GM23338 (cell line): ENCODE measurements at regions not wholly inside any gene's neighbourhood (a gene's known extent, or its start where the extent isn't known, plus 50 kb on each side); places are given as distances from the start of the nearest gene placed in this dataset.

Experiments used
- ATAC-seq: fragments of 200-7000 bp; cut with Tn5 transposase; 3 replicates; pipeline ENCODE4 v1.9.1; 2020
- DNase-seq: peaks from one replicate; pipeline ENCODE4 v3.0.0-alpha.2; 2015; ENCODE audit warnings: low spot score
- H2AFZ ChIP-seq: fragments of 200-600 bp; sonication (generic); 2 replicates; pipeline ENCODE4 v1.8.0; 2016; ENCODE audit warnings: antibody characterized with exemption, mild to moderate bottlenecking, moderate library complexity
- H3F3A ChIP-seq: fragments of 200-600 bp; sonication (generic); replicated peaks from 2 replicates; pipeline ENCODE4 v1.8.0; 2017; ENCODE audit warnings: antibody characterized with exemption, mixed run types, low read depth
- H3K27ac ChIP-seq: fragments of 200-600 bp; sonication (generic); 2 replicates; pipeline ENCODE4 v1.6.1; 2016; ENCODE audit warnings: low read depth
- H3K27me3 ChIP-seq: fragments of 200-600 bp; sonication (generic); 2 replicates; pipeline ENCODE4 v1.8.0; 2016; ENCODE audit warnings: mild to moderate bottlenecking, mixed run types, moderate library complexity; ENCODE audit not compliant: insufficient read depth
- H3K36me3 ChIP-seq: fragments of 200-600 bp; sonication (generic); 2 replicates; pipeline ENCODE4 v1.8.0; 2016; ENCODE audit warnings: mild to moderate bottlenecking; ENCODE audit not compliant: insufficient read depth
- H3K4me1 ChIP-seq: fragments of 200-600 bp; sonication (generic); 2 replicates; pipeline ENCODE4 v1.8.0; 2016; ENCODE audit warnings: mild to moderate bottlenecking, moderate library complexity; ENCODE audit not compliant: insufficient read depth
- H3K4me2 ChIP-seq: fragments of 200-600 bp; sonication (generic); 2 replicates; pipeline ENCODE4 v1.7.1; 2017; ENCODE audit warnings: mixed run types
- H3K4me3 ChIP-seq: fragments of 200-600 bp; sonication (generic); 2 replicates; pipeline ENCODE4 v1.6.1; 2016; ENCODE audit warnings: mixed run types
- H3K79me2 ChIP-seq: fragments of 200-600 bp; sonication (generic); replicated peaks from 2 replicates; pipeline ENCODE4 v1.8.0; 2017; ENCODE audit warnings: mild to moderate bottlenecking; ENCODE audit not compliant: insufficient read depth
- H3K9me2 ChIP-seq: fragments of 200-600 bp; sonication (generic); 2 replicates; pipeline ENCODE4 v1.8.0; 2017; ENCODE audit not compliant: insufficient read depth
- H4K20me1 ChIP-seq: fragments of 200-600 bp; sonication (generic); replicated peaks from 2 replicates; pipeline ENCODE4 v1.8.0; 2017; ENCODE audit warnings: mild to moderate bottlenecking; ENCODE audit not compliant: insufficient read depth
- H3K27ac Mint-ChIP-seq: 2 replicates; pipeline ENCODE4 v1.8.0; 2020; ENCODE audit warnings: inconsistent platforms, mild to moderate bottlenecking, moderate library complexity, mixed read lengths
- H3K27me3 Mint-ChIP-seq: 3 replicates; pipeline ENCODE4 v1.8.0; 2022; ENCODE audit warnings: low read depth, mild to moderate bottlenecking, moderate library complexity, mixed read lengths, inconsistent platforms; ENCODE audit not compliant: insufficient read depth, poor library complexity
- H3K36me3 Mint-ChIP-seq: 3 replicates; pipeline ENCODE4 v1.8.0; 2021; ENCODE audit warnings: low read depth, mild to moderate bottlenecking, inconsistent platforms, moderate library complexity, mixed read lengths
- H3K4me1 Mint-ChIP-seq: 3 replicates; pipeline ENCODE4 v1.8.0; 2020; ENCODE audit warnings: mild to moderate bottlenecking, inconsistent platforms, mixed read lengths
- H3K4me3 Mint-ChIP-seq: 3 replicates; pipeline ENCODE4 v1.8.0; 2021; ENCODE audit warnings: moderate library complexity, mild to moderate bottlenecking, inconsistent platforms, mixed read lengths
- H3K9me3 Mint-ChIP-seq: 3 replicates; pipeline ENCODE4 v1.8.0; 2020; ENCODE audit warnings: moderate library complexity, mild to moderate bottlenecking, inconsistent platforms, mixed read lengths
- CREB1 ChIP-seq: fragments of 250-450 bp; sonication (Bioruptor Pico); IDR thresholded peaks from 2 replicates; pipeline ENCODE4 v1.5.0; 2020; ENCODE audit warnings: low read depth, mild to moderate bottlenecking, moderate library complexity
- EZH2 ChIP-seq: fragments of 200-600 bp; sonication (generic); IDR thresholded peaks from one replicate; pipeline ENCODE4 v1.8.0; 2017; ENCODE audit warnings: antibody characterized with exemption, mild to moderate bottlenecking, low read depth; ENCODE audit not compliant: unreplicated experiment
- EZH2phosphoT487 ChIP-seq: fragments of 200-600 bp; sonication (generic); IDR thresholded peaks from one replicate; pipeline ENCODE4 v1.8.1; 2018; ENCODE audit warnings: antibody characterized with exemption; ENCODE audit not compliant: unreplicated experiment
- JUNB ChIP-seq: IDR thresholded peaks from one replicate; pipeline ENCODE4 v1.6.1; 2016; ENCODE audit warnings: antibody characterized with exemption; ENCODE audit not compliant: unreplicated experiment
- NANOG ChIP-seq: IDR thresholded peaks from 2 replicates; pipeline ENCODE4 v1.6.1; 2016; ENCODE audit warnings: antibody characterized with exemption, borderline replicate concordance
- POLR2AphosphoS5 ChIP-seq: IDR thresholded peaks from 2 replicates; pipeline ENCODE4 v1.6.1; 2016; ENCODE audit warnings: antibody characterized with exemption, low read depth
- STAT1 ChIP-seq: IDR thresholded peaks from one replicate; pipeline ENCODE4 v1.6.1; 2016; ENCODE audit warnings: antibody characterized with exemption; ENCODE audit not compliant: unreplicated experiment
- ZNF114 ChIP-seq: fragments of 250-450 bp; sonication (Bioruptor Pico); IDR thresholded peaks from 2 replicates; pipeline ENCODE4 v1.5.0; 2020; ENCODE audit warnings: mild to moderate bottlenecking, moderate library complexity
- ZNF331 ChIP-seq: fragments of 250-450 bp; sonication (Bioruptor Pico); IDR thresholded peaks from 2 replicates; pipeline ENCODE4 v1.5.0; 2020; ENCODE audit warnings: low read depth, mild to moderate bottlenecking, moderate library complexity
- TF ChIP-seq, protein P1 (sequence below), 2 experiments: fragments of 200-600 bp in 1 of 2; sonication (generic) in 1 of 2; conservative IDR thresholded peaks; 2 replicates each; pipeline versions ENCODE4 v1.5.1 to v1.6.1; 2016 to 2017; ENCODE audit warnings: antibody characterized with exemption in 2 of 2, low read depth in 2 of 2, mild to moderate bottlenecking in 2 of 2, moderate library complexity in 1 of 2
- TF ChIP-seq, protein P2 (sequence below): fragments of 250-450 bp; sonication (Bioruptor Pico); IDR thresholded peaks from 2 replicates; pipeline ENCODE4 v1.5.0; 2020; ENCODE audit warnings: mild to moderate bottlenecking, moderate library complexity
- TF ChIP-seq, protein P3 (sequence below): IDR thresholded peaks from one replicate; pipeline ENCODE4 v1.6.1; 2018; ENCODE audit warnings: antibody characterized with exemption; ENCODE audit not compliant: unreplicated experiment
- TF ChIP-seq, protein P4 (sequence below): IDR thresholded peaks from 2 replicates; pipeline ENCODE4 v1.6.1; 2016; ENCODE audit warnings: antibody characterized with exemption

DNA sequence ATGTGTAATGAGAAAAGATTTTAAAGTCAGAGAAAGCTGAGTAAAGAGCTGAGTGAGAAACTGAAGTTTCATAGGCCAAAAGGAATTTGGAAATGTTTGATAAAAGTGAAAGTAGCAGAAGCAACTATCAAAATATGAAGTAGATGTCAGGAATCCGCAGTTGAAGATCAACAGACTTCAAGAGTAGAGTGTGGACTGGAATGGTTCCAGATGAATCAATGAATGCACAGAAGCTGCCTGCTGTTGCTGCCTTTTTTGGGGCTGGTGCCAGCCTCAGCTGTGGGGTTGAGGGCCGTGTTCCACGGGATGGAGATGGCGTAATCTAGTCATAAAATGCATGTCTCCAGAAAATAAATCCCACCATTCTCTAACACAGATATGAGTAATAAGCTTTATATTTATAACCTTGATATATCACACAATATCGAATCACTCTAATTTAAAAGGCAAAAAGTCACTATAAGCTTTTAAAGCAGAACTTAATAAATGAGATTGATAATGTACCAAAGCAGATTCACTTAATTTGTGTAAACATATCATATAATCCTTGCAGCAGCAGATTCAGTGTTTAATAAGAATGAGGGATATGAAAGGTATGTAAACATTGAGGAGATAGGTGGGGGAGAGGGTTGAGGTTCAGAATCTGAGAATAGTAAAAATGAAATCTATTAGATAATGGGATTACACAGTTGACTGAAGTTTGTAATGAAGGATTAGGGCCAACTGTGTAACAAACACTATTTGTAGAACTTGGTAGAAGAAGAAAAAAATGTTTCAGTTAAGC, 652.3 kb upstream of the FTMT start:
- H3K9me3 Mint-ChIP-seq = no peaks in the 10 kb centered on the region
- Histone ChIP-seq H3K4me2 (no peak overlapping the region), H2AFZ (no peak overlapping the region), H4K20me1 (no peaks in the 10 kb centered on the region), H3K27me3 (no peaks in the 10 kb centered on the region), H3K9me2 (no peaks in the 10 kb centered on the region), H3K27ac (no peak overlapping the region), H3K79me2 (no peaks in the 10 kb centered on the region), H3K4me1 (no peaks in the 10 kb centered on the region), H3K36me3 (no peaks in the 10 kb centered on the region), H3F3A (no peaks in the 10 kb centered on the region), H3K4me3 (no peak overlapping the region)
- H3K27me3 Mint-ChIP-seq = no peaks in the 10 kb centered on the region
- H3K27ac Mint-ChIP-seq = no peak overlapping the region
- no peaks in the 10 kb centered on the region for H3K4me1 Mint-ChIP-seq
- DNase-seq (no peak), ATAC-seq (no peak)
- TF ChIP-seq, protein P1, sequence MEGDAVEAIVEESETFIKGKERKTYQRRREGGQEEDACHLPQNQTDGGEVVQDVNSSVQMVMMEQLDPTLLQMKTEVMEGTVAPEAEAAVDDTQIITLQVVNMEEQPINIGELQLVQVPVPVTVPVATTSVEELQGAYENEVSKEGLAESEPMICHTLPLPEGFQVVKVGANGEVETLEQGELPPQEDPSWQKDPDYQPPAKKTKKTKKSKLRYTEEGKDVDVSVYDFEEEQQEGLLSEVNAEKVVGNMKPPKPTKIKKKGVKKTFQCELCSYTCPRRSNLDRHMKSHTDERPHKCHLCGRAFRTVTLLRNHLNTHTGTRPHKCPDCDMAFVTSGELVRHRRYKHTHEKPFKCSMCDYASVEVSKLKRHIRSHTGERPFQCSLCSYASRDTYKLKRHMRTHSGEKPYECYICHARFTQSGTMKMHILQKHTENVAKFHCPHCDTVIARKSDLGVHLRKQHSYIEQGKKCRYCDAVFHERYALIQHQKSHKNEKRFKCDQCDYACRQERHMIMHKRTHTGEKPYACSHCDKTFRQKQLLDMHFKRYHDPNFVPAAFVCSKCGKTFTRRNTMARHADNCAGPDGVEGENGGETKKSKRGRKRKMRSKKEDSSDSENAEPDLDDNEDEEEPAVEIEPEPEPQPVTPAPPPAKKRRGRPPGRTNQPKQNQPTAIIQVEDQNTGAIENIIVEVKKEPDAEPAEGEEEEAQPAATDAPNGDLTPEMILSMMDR (conservative IDR thresholded peaks at IDR 0.05; ENCODE audit: low read depth in 2 of 2) = no peak
- TF ChIP-seq, protein P2, sequence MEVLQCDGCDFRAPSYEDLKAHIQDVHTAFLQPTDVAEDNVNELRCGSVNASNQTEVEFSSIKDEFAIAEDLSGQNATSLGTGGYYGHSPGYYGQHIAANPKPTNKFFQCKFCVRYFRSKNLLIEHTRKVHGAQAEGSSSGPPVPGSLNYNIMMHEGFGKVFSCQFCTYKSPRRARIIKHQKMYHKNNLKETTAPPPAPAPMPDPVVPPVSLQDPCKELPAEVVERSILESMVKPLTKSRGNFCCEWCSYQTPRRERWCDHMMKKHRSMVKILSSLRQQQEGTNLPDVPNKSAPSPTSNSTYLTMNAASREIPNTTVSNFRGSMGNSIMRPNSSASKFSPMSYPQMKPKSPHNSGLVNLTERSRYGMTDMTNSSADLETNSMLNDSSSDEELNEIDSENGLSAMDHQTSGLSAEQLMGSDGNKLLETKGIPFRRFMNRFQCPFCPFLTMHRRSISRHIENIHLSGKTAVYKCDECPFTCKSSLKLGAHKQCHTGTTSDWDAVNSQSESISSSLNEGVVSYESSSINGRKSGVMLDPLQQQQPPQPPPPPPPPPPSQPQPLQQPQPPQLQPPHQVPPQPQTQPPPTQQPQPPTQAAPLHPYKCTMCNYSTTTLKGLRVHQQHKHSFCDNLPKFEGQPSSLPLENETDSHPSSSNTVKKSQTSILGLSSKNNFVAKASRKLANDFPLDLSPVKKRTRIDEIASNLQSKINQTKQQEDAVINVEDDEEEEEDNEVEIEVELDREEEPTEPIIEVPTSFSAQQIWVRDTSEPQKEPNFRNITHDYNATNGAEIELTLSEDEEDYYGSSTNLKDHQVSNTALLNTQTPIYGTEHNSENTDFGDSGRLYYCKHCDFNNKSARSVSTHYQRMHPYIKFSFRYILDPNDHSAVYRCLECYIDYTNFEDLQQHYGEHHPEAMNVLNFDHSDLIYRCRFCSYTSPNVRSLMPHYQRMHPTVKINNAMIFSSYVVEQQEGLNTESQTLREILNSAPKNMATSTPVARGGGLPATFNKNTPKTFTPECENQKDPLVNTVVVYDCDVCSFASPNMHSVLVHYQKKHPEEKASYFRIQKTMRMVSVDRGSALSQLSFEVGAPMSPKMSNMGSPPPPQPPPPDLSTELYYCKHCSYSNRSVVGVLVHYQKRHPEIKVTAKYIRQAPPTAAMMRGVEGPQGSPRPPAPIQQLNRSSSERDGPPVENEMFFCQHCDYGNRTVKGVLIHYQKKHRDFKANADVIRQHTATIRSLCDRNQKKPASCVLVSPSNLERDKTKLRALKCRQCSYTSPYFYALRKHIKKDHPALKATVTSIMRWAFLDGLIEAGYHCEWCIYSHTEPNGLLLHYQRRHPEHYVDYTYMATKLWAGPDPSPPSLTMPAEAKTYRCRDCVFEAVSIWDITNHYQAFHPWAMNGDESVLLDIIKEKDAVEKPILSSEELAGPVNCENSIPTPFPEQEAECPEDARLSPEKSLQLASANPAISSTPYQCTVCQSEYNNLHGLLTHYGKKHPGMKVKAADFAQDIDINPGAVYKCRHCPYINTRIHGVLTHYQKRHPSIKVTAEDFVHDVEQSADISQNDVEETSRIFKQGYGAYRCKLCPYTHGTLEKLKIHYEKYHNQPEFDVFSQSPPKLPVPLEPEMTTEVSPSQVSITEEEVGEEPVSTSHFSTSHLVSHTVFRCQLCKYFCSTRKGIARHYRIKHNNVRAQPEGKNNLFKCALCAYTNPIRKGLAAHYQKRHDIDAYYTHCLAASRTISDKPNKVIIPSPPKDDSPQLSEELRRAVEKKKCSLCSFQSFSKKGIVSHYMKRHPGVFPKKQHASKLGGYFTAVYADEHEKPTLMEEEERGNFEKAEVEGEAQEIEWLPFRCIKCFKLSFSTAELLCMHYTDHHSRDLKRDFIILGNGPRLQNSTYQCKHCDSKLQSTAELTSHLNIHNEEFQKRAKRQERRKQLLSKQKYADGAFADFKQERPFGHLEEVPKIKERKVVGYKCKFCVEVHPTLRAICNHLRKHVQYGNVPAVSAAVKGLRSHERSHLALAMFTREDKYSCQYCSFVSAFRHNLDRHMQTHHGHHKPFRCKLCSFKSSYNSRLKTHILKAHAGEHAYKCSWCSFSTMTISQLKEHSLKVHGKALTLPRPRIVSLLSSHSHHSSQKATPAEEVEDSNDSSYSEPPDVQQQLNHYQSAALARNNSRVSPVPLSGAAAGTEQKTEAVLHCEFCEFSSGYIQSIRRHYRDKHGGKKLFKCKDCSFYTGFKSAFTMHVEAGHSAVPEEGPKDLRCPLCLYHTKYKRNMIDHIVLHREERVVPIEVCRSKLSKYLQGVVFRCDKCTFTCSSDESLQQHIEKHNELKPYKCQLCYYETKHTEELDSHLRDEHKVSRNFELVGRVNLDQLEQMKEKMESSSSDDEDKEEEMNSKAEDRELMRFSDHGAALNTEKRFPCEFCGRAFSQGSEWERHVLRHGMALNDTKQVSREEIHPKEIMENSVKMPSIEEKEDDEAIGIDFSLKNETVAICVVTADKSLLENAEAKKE (CRISPR knock-in tag) = no peak
- TF ChIP-seq CREB1 (CRISPR knock-in tag) = no peak
- TF ChIP-seq EZH2 = no peak
- TF ChIP-seq, protein P3, sequence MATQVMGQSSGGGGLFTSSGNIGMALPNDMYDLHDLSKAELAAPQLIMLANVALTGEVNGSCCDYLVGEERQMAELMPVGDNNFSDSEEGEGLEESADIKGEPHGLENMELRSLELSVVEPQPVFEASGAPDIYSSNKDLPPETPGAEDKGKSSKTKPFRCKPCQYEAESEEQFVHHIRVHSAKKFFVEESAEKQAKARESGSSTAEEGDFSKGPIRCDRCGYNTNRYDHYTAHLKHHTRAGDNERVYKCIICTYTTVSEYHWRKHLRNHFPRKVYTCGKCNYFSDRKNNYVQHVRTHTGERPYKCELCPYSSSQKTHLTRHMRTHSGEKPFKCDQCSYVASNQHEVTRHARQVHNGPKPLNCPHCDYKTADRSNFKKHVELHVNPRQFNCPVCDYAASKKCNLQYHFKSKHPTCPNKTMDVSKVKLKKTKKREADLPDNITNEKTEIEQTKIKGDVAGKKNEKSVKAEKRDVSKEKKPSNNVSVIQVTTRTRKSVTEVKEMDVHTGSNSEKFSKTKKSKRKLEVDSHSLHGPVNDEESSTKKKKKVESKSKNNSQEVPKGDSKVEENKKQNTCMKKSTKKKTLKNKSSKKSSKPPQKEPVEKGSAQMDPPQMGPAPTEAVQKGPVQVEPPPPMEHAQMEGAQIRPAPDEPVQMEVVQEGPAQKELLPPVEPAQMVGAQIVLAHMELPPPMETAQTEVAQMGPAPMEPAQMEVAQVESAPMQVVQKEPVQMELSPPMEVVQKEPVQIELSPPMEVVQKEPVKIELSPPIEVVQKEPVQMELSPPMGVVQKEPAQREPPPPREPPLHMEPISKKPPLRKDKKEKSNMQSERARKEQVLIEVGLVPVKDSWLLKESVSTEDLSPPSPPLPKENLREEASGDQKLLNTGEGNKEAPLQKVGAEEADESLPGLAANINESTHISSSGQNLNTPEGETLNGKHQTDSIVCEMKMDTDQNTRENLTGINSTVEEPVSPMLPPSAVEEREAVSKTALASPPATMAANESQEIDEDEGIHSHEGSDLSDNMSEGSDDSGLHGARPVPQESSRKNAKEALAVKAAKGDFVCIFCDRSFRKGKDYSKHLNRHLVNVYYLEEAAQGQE = no peak
- TF ChIP-seq STAT1 = no peak
- TF ChIP-seq NANOG = no peak
- no peak for TF ChIP-seq EZH2phosphoT487
- TF ChIP-seq ZNF114 = no peak
- TF ChIP-seq, protein P4, sequence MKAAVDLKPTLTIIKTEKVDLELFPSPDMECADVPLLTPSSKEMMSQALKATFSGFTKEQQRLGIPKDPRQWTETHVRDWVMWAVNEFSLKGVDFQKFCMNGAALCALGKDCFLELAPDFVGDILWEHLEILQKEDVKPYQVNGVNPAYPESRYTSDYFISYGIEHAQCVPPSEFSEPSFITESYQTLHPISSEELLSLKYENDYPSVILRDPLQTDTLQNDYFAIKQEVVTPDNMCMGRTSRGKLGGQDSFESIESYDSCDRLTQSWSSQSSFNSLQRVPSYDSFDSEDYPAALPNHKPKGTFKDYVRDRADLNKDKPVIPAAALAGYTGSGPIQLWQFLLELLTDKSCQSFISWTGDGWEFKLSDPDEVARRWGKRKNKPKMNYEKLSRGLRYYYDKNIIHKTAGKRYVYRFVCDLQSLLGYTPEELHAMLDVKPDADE = no peak
- TF ChIP-seq POLR2AphosphoS5 = no peak
- TF ChIP-seq ZNF331 (CRISPR knock-in tag) = no peak
- no peak for TF ChIP-seq JUNB
- no peak overlapping the region for H3K4me3 Mint-ChIP-seq
- H3K36me3 Mint-ChIP-seq = no peaks in the 10 kb centered on the region
